ENCODE measurements at regions not wholly inside any gene's neighbourhood (a gene's known extent, or its start where the extent isn't known, plus 50 kb on each side); places are given as distances from the start of the nearest gene placed in this dataset.
"Not testable (repeated sequence)": the region's sequence is repeated elsewhere in the genome, so short reads cannot be mapped to it uniquely, and the experiment has no call there.

DNA sequence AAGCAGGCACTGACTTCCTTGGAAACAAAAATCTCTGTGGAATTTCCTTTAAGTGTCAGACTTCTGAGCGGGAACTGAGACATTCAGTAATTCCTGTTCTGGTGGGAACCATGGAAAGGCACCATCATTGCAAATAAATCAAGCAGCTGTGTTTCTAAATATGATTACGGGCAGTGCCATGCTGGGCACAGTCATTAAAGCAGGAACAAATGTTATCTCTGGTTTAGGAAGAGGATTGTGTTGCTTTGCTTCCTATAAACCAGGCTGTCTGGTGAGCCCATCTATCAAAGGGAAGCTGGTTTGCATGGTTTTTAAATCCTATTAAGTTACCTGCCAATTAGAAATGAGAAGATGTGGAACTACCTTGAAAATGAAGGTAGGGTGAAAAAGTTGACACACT is 86.7 kb downstream of the EBLN2 start:
- Mint-ChIP-seq H3K4me1 (ENCODE audit: low read depth, unreplicated experiment) (no peaks in the 10 kb centered on the region), H3K27me3 (ENCODE audit: low read depth, unreplicated experiment) (peaks cover 3% of the 10 kb centered on the region), H3K27ac (ENCODE audit: unreplicated experiment) (no peak overlapping the region), H3K36me3 (ENCODE audit: low read depth, unreplicated experiment) (no peaks in the 10 kb centered on the region), H3K4me3 (ENCODE audit: unreplicated experiment) (no peak overlapping the region), H3K9me3 (ENCODE audit: unreplicated experiment) (no peaks in the 10 kb centered on the region)
- no peak for DNase-seq (ENCODE audit: low read depth)
- H3K36me3 ChIP-seq (ENCODE audit: insufficient read depth, low read length), result no peaks in the 10 kb centered on the region
- no peak overlapping the region for H2AFZ ChIP-seq (ENCODE audit: low read depth, low read length)
- H4K20me1 ChIP-seq (ENCODE audit: insufficient read depth, low read length), result no peaks in the 10 kb centered on the region
- TF ChIP-seq, protein P1, sequence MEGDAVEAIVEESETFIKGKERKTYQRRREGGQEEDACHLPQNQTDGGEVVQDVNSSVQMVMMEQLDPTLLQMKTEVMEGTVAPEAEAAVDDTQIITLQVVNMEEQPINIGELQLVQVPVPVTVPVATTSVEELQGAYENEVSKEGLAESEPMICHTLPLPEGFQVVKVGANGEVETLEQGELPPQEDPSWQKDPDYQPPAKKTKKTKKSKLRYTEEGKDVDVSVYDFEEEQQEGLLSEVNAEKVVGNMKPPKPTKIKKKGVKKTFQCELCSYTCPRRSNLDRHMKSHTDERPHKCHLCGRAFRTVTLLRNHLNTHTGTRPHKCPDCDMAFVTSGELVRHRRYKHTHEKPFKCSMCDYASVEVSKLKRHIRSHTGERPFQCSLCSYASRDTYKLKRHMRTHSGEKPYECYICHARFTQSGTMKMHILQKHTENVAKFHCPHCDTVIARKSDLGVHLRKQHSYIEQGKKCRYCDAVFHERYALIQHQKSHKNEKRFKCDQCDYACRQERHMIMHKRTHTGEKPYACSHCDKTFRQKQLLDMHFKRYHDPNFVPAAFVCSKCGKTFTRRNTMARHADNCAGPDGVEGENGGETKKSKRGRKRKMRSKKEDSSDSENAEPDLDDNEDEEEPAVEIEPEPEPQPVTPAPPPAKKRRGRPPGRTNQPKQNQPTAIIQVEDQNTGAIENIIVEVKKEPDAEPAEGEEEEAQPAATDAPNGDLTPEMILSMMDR (IDR thresholded peaks at IDR 0.05; ENCODE audit: insufficient read depth, low read depth, low read length), result no peak
- TF ChIP-seq EZH2 (IDR thresholded peaks at IDR 0.05; ENCODE audit: insufficient read depth, low read length), result no peak
- H3K4me1 ChIP-seq (ENCODE audit: insufficient read depth, low read length), result peaks cover 4% of the 10 kb centered on the region
- no peaks in the 10 kb centered on the region for H3K79me2 ChIP-seq (ENCODE audit: insufficient read depth, low read length)
- H3K4me2 ChIP-seq (ENCODE audit: low read length), result no peak overlapping the region
- H3K9me3 ChIP-seq (ENCODE audit: insufficient read depth, low read depth, low read length), result no peaks in the 10 kb centered on the region
- no peak overlapping the region for H3K27ac ChIP-seq (ENCODE audit: low read depth, low read length)
- H3K4me3 ChIP-seq (ENCODE audit: insufficient read depth, low read depth, low read length), result no peak overlapping the region
- no peak overlapping the region for H3K9ac ChIP-seq (ENCODE audit: low read length)
- no peak for FAIRE-seq
- peaks cover under 1% of the 10 kb centered on the region for H3K27me3 ChIP-seq (ENCODE audit: insufficient read depth, low read length)

DNA sequence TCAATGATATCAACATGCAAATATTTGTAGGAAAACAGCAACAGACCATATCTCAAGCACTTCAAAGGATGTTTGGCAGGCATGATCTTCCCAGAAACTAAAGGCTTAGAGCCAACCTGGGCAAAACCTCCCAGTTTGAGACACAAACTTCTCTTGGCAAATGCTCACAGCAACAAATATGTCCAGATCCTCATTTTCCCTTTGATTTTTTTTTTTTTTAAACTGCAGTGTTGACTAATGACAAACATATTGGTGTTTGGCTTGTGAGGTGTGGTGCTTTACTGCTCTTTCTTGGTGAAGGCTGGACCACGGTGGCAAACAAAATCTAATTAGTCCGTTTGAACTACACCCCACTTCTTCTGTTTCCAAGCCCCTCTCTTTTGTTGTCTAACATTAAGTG is 87.2 kb downstream of the EBLN2 start:
- Mint-ChIP-seq H3K27me3 (ENCODE audit: low read depth, unreplicated experiment) (peaks cover 3% of the 10 kb centered on the region), H3K4me1 (ENCODE audit: low read depth, unreplicated experiment) (no peaks in the 10 kb centered on the region), H3K4me3 (ENCODE audit: unreplicated experiment) (no peak overlapping the region), H3K27ac (ENCODE audit: unreplicated experiment) (no peak overlapping the region), H3K36me3 (ENCODE audit: low read depth, unreplicated experiment) (no peaks in the 10 kb centered on the region), H3K9me3 (ENCODE audit: unreplicated experiment) (no peaks in the 10 kb centered on the region)
- no peaks in the 10 kb centered on the region for H4K20me1 ChIP-seq (ENCODE audit: insufficient read depth, low read length)
- FAIRE-seq (no peak), DNase-seq (ENCODE audit: low read depth) (no peak)
- H3K79me2 ChIP-seq (ENCODE audit: insufficient read depth, low read length), result no peaks in the 10 kb centered on the region
- no peaks in the 10 kb centered on the region for H3K9me3 ChIP-seq (ENCODE audit: insufficient read depth, low read depth, low read length)
- no peaks in the 10 kb centered on the region for H3K27me3 ChIP-seq (ENCODE audit: insufficient read depth, low read length)
- no peak overlapping the region for H2AFZ ChIP-seq (ENCODE audit: low read depth, low read length)
- H3K36me3 ChIP-seq (ENCODE audit: insufficient read depth, low read length), result no peaks in the 10 kb centered on the region
- H3K9ac ChIP-seq (ENCODE audit: low read length), result no peak overlapping the region
- H3K4me3 ChIP-seq (ENCODE audit: insufficient read depth, low read depth, low read length), result no peak overlapping the region
- H3K4me1 ChIP-seq (ENCODE audit: insufficient read depth, low read length), result peaks cover 4% of the 10 kb centered on the region
- H3K4me2 ChIP-seq (ENCODE audit: low read length), result no peak overlapping the region
- H3K27ac ChIP-seq (ENCODE audit: low read depth, low read length), result no peak overlapping the region
- TF ChIP-seq, protein P1 (IDR thresholded peaks at IDR 0.05; ENCODE audit: insufficient read depth, low read depth, low read length), result no peak
- TF ChIP-seq EZH2 (IDR thresholded peaks at IDR 0.05; ENCODE audit: insufficient read depth, low read length), result no peak

DNA sequence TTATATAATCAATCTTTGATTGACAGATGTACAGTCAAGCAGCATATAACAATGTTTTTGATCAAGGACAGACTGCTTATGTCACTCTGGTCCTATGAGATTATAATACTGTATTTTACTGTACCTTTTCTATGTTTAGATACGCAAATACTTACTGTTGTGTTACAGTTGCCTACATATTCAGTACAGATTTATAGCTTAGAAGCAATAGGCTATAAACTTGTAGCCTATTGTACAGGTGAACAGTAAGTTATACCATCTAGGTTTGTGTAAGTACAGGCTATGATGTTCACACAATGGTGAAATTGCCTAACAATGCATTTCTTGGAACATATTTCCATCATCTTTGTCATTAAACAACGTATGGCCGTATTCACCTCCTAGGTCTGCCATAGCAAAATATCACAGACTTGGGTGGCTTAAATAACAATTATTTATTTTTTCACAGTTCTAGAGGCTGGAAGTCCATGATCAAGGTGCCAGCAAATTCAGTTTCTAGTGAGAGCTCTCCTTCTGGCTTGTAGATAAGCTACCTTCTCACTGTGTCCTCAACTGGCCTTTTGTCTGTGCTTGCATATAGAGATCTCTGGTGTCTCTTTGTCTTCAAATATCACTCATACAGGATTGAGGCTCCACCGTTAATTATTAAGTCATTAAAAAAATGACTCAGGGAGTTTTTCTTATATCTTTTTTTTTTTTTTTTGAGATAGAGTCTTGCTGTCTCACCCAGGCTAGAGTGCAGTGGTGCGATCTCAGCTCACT is 89.1 kb downstream of the EBLN2 start:
- Mint-ChIP-seq H3K9me3 (ENCODE audit: unreplicated experiment) (peaks cover under 1% of the 10 kb centered on the region), H3K27ac (ENCODE audit: unreplicated experiment) (no peak overlapping the region), H3K27me3 (ENCODE audit: low read depth, unreplicated experiment) (no peaks in the 10 kb centered on the region), H3K4me1 (ENCODE audit: low read depth, unreplicated experiment) (no peaks in the 10 kb centered on the region), H3K36me3 (ENCODE audit: low read depth, unreplicated experiment) (no peaks in the 10 kb centered on the region), H3K4me3 (ENCODE audit: unreplicated experiment) (no peak overlapping the region)
- Histone ChIP-seq H3K9ac (ENCODE audit: low read length) (no peak overlapping the region), H3K9me3 (ENCODE audit: insufficient read depth, low read depth, low read length) (no peaks in the 10 kb centered on the region), H3K27me3 (ENCODE audit: insufficient read depth, low read length) (no peaks in the 10 kb centered on the region), H4K20me1 (ENCODE audit: insufficient read depth, low read length) (no peaks in the 10 kb centered on the region), H3K36me3 (ENCODE audit: insufficient read depth, low read length) (no peaks in the 10 kb centered on the region), H3K79me2 (ENCODE audit: insufficient read depth, low read length) (no peaks in the 10 kb centered on the region), H3K4me1 (ENCODE audit: insufficient read depth, low read length) (no peaks in the 10 kb centered on the region), H3K4me3 (ENCODE audit: insufficient read depth, low read depth, low read length) (no peak overlapping the region), H3K4me2 (ENCODE audit: low read length) (no peak overlapping the region), H2AFZ (ENCODE audit: low read depth, low read length) (no peak overlapping the region), H3K27ac (ENCODE audit: low read depth, low read length) (no peak overlapping the region)
- no peak for FAIRE-seq
- DNase-seq (ENCODE audit: low read depth), result no peak
- no peak for TF ChIP-seq EZH2 (IDR thresholded peaks at IDR 0.05; ENCODE audit: insufficient read depth, low read length)
- TF ChIP-seq, protein P1 (IDR thresholded peaks at IDR 0.05; ENCODE audit: insufficient read depth, low read depth, low read length), result no peak

DNA sequence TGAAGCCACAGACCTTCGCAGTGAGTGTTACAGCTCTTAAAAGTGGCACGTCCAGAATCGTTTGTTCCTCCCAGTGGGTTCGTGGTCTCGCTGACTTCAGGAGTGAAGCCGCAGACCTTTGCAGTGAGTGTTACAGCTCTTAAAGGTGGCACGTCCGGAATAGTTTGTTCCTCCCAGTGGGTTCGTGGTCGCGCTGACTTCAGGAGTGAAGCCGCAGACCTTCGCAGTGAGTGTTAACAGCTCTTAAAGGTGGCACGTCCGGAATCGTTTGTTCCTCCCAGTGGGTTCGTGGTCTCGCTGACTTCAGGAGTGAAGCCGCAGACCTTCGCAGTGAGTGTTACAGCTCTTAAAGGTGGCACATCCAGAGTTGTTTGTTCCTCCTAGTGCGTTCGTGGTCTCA is 91.1 kb downstream of the EBLN2 start:
- not testable (repeated sequence) for H3K4me3 Mint-ChIP-seq (ENCODE audit: unreplicated experiment); H3K27ac Mint-ChIP-seq (ENCODE audit: unreplicated experiment); H3K4me3 ChIP-seq (ENCODE audit: insufficient read depth, low read depth, low read length)

More for the DNA sequence above, 91.1 kb downstream of the EBLN2 start:
- not testable (repeated sequence) for FAIRE-seq; H3K9me3 Mint-ChIP-seq (ENCODE audit: unreplicated experiment); H3K4me1 Mint-ChIP-seq (ENCODE audit: low read depth, unreplicated experiment); H3K4me2 ChIP-seq (ENCODE audit: low read length); H2AFZ ChIP-seq (ENCODE audit: low read depth, low read length); H3K79me2 ChIP-seq (ENCODE audit: insufficient read depth, low read length); H4K20me1 ChIP-seq (ENCODE audit: insufficient read depth, low read length); H3K9ac ChIP-seq (ENCODE audit: low read length); H3K36me3 ChIP-seq (ENCODE audit: insufficient read depth, low read length); DNase-seq (ENCODE audit: low read depth); H3K27ac ChIP-seq (ENCODE audit: low read depth, low read length); H3K4me1 ChIP-seq (ENCODE audit: insufficient read depth, low read length); H3K9me3 ChIP-seq (ENCODE audit: insufficient read depth, low read depth, low read length); H3K27me3 Mint-ChIP-seq (ENCODE audit: low read depth, unreplicated experiment); H3K27me3 ChIP-seq (ENCODE audit: insufficient read depth, low read length); H3K36me3 Mint-ChIP-seq (ENCODE audit: low read depth, unreplicated experiment)
